ENCODE measurements at regions not wholly inside any gene's neighbourhood (a gene's known extent, or its start where the extent isn't known, plus 50 kb on each side); places are given as distances from the start of the nearest gene placed in this dataset.

DNA sequence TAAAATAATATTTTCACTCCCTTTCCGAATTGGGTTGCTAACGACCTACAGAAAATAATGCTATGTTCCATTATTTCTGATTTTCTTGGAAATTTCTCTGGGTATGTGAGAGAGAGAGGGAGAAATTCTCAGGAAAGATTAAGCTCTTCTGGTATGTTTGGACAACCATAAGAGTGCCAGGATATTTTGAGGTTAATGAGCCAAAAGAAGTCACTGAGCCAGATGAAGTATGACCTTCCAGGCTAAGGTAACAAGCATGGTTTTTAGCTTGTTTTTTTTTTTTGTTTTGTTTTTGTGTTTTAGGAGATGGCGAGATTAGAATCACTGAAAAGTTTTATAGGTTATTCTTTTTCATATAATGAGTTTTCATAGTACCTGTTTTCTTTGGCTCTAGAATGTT, 171.0 kb upstream of the FOXP2 start:
- TF ChIP-seq POLR2A (IDR thresholded peaks at IDR 0.05; ENCODE audit: low read depth, low read length) = no peak
- DNase-seq (ENCODE audit: insufficient read length, low spot score) (no peak), FAIRE-seq (no peak)

DNA sequence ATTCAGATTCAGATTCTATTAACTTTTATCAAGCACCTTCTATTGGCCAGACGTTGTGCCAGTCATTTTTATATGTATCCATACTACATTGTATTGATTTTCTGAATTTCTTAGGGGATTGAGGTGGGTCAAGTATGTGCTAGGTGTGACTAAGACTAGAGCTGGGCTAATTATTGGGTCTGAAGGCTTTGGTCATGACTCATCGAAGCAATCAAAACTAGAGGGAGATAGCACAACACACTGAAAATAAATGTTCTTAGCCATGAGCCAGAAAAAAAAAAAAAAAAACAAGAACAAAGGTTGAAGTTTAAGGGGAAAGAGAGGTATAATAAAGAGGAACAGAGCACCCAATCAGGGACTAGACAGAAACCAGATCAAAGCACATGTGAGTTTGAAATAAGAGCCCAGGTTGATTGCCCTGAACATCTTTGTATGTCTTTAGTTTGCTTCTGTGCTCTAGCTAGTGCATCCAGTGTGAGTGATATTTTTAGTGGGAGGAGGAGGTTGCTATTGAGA, 171.6 kb upstream of the FOXP2 start:
- no peak for TF ChIP-seq POLR2A (IDR thresholded peaks at IDR 0.05; ENCODE audit: low read depth, low read length)
- no peak for DNase-seq (ENCODE audit: insufficient read length, low spot score)
- FAIRE-seq = no peak

DNA sequence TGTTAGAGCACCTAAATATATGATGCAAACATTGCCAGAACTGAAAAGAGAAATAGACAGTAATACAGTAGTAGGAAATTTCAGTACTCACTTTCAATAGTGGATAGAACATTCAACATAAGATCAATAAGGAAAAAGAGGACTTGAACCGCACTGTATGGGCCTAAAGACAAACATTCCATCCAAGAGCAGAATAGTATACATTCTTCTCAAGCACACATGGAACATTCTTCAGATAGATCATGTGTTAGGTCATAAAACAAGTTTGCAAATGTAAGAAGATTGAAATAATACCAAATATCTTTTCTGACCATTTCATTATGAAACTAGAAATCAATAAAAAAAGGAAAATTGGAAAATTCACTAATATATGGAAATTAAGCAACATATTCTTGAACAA, 185.4 kb upstream of the FOXP2 start:
- FAIRE-seq (no peak), DNase-seq (ENCODE audit: insufficient read length, low spot score) (no peak)
- no peak for TF ChIP-seq POLR2A (IDR thresholded peaks at IDR 0.05; ENCODE audit: low read depth, low read length)

DNA sequence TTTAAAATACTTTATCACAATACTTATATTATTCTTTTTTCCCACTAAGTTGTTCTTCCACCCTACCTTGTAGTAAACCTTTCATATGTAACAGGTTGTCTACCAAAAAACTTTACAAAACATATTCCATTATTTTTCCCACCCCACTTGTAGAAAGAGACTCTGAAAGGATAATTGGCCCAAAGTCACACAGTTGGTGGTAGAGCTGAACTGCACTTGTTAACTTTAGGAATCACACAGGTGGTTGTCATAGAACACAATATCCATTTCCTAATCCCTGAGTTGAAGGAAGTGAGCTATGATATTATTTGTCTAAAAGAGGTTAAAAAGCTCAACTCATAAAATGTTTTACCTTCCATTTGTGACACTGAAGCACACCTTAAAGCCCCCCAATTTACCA, 188.8 kb upstream of the FOXP2 start:
- no peak for FAIRE-seq
- no peak for DNase-seq (ENCODE audit: insufficient read length, low spot score)
- TF ChIP-seq POLR2A (IDR thresholded peaks at IDR 0.05; ENCODE audit: low read depth, low read length) = no peak

DNA sequence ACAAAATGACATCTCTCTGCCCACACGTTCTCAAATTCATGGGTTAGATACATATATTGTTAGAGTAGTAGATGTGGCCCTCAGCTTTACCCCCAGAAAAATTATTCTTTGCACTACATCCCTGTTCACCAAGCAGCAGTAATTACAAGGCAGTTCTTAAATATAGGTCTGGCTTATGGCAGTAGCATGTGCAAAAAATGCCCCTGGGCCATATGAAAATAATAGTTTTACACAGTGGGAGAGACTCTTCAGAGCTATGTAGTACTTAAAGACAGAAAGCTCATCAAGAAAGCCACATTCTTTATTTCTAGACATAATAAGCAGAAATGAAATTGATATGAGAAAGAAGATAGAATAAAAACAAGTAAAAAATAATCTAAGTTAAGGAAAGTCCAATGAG, 196.3 kb upstream of the FOXP2 start:
- TF ChIP-seq POLR2A (IDR thresholded peaks at IDR 0.05; ENCODE audit: low read depth, low read length) = no peak
- FAIRE-seq (no peak), DNase-seq (ENCODE audit: insufficient read length, low spot score) (no peak)

DNA sequence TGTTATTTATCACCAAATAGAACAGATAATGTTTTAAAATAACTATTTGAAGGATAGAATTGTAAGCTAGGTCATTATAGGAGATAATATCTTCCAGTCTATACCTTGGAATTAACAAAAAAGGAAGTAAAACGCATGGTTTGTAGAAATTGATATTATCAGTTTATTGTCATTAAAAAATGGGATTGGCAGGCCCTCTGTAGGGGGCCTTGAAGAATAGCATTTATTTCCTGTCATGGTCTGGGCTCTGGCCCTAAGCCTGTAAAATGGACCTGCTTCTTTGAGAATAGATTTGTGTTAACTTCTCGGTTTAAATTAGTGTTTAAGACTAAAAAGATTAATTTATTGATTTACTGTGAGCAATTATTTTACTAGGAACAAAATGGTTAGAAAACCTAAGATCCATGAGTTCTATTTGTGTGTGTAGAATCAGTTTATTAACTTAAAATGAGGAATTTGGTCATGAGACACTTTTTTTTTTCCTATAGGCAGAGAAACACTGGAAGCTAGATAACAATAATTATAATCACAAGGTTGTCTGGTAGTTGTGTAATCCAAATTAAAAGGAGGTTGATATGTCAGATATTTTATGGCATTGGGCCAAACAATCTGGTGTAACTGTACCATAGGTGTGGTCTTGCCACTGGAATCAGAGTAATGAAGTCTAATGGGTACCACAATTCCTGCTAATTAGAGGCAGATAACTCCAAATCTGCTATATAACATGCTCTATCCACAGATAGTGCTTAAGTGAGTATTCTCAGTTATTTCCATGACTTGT, 197.4 kb upstream of the FOXP2 start:
- no peak for DNase-seq (ENCODE audit: insufficient read length, low spot score)
- no peak for TF ChIP-seq POLR2A (IDR thresholded peaks at IDR 0.05; ENCODE audit: low read depth, low read length)
- no peak for FAIRE-seq

DNA sequence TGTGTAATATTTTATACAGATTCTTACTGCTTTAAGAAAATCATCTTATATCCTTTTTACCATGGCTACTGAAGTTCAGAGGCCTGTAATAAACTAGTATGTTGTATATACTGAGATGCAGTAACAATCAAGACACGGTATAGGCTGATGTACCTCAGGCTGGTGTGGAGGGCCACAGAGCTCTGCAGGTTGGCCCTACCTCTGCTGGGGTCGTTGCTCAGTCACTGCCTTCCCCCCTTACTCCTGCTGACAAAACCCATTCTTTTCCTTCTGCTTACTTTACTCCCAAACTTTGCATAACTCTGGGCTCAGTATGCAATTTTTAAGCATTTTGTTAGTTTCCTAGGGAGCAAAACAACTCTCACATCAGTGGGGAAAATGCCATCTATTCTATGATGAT, 200.1 kb upstream of the FOXP2 start:
- FAIRE-seq = no peak
- TF ChIP-seq POLR2A (IDR thresholded peaks at IDR 0.05; ENCODE audit: low read depth, low read length) = no peak
- DNase-seq (ENCODE audit: insufficient read length, low spot score) = no peak

DNA sequence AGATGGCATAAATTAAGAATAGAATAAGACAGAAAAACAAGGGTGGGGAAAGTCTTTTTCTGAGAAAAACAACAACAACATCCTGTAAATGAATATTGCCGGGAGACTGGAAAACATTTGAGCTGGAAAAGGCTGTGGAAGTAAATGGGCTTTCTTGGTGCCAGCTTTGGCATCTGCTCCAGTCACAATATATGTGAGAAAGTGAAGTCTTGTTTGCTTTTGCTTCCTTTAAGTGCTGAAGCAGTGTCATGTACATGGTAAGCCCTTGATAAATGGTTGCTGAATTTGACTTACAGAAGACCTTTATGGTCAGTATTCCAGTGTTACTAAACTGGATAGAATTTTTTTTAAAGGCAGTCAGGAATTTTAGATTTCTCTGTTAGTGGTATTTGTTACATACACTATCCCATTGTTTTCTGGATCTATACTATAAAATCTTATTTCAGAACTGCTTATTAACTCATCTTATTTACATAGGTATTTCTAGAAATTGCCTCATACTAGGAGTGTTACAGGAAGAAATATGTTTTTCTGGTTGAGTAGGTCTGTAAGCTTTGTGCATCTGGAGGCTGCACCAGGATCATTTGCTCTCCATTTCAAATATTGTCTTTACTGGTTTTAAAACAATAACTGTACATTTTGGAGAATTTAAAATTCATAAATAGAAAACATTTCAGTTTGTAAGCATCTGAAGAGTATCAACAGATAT, 201.7 kb upstream of the FOXP2 start:
- no peak for TF ChIP-seq POLR2A (IDR thresholded peaks at IDR 0.05; ENCODE audit: low read depth, low read length)
- DNase-seq (ENCODE audit: insufficient read length, low spot score) (no peak), FAIRE-seq (no peak)

DNA sequence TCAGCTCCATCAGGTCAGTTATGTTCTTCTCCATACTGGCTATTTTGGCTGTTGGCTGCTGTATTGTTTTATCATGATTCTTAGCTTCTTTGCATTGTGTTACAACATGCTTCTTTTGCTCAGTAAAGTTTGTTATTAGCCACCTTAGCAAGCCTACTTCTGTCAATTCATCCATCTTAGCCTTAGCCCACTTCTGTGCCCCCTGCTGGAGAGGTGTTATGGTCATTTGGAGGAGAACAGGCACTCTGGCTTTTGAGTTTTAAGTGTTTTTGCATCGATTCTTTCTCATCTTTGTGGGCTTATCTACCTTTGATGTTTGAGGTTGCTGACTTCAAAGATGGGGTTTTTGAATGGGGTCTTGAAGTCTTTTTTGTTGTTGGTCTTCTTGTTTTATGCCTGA, 204.6 kb upstream of the FOXP2 start:
- no peak for DNase-seq (ENCODE audit: insufficient read length, low spot score)
- no peak for TF ChIP-seq POLR2A (IDR thresholded peaks at IDR 0.05; ENCODE audit: low read depth, low read length)
- FAIRE-seq = no peak

DNA sequence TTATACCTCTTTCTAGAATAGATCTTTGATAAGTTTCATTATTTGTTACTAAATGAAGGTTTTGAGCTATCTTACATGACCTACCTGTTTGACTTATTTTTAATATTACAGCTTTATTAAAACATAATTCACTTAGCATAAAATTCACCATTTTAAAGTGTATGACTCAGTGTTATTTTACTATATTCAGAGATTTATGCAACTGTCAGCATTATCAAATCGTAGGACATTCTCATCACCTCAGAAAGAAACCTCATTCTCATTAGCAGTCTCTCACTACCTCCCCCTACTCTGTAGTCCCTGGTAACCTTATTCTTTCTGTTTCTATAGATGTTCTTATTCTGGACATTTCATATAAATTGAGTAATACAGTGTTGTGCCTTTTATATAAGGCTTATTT, 207.9 kb upstream of the FOXP2 start:
- TF ChIP-seq POLR2A (IDR thresholded peaks at IDR 0.05; ENCODE audit: low read depth, low read length) = no peak
- FAIRE-seq (no peak), DNase-seq (ENCODE audit: insufficient read length, low spot score) (no peak)

DNA sequence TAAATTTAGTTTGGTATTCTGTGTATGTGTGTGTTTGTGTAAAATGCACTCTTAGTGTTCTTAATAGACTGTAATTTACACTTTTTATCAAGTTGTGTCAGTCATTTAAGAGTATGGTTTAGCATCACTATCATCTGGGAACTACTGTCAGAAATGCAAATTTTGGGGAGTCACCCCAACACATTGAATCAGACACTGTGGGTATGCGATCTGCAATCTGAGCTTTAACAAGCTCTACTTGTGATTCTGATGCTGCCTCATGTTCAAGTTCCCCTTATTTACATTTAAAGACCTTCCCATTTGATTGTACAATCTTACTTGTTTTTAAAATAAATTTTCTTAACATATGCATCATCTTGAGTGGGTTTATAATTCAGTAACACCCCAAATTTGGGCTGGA, 218.1 kb upstream of the FOXP2 start:
- TF ChIP-seq POLR2A (IDR thresholded peaks at IDR 0.05; ENCODE audit: low read depth, low read length) = no peak
- no peak for DNase-seq (ENCODE audit: insufficient read length, low spot score)
- no peak for FAIRE-seq

DNA sequence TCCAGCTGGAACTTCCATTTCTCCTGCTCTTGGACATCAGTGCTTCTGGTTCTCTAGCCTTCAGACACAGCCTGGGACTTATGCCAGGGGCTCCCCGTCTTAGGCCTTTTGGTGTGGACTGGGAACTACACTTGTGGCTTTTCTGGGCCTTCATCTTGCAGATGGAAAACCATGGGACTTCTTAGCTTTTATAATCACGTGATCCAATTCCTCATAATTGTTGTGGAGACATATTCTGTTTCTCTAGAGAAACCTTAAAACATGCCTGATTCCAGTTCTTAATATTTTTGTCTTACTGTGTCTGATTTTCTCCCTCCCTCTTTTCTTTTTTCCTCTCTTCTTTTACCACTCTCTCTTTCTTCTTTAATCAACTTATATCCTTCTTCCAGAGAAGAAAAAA, 224.2 kb upstream of the FOXP2 start:
- TF ChIP-seq POLR2A (IDR thresholded peaks at IDR 0.05; ENCODE audit: low read depth, low read length) = no peak
- DNase-seq (ENCODE audit: insufficient read length, low spot score) (no peak), FAIRE-seq (no peak)

DNA sequence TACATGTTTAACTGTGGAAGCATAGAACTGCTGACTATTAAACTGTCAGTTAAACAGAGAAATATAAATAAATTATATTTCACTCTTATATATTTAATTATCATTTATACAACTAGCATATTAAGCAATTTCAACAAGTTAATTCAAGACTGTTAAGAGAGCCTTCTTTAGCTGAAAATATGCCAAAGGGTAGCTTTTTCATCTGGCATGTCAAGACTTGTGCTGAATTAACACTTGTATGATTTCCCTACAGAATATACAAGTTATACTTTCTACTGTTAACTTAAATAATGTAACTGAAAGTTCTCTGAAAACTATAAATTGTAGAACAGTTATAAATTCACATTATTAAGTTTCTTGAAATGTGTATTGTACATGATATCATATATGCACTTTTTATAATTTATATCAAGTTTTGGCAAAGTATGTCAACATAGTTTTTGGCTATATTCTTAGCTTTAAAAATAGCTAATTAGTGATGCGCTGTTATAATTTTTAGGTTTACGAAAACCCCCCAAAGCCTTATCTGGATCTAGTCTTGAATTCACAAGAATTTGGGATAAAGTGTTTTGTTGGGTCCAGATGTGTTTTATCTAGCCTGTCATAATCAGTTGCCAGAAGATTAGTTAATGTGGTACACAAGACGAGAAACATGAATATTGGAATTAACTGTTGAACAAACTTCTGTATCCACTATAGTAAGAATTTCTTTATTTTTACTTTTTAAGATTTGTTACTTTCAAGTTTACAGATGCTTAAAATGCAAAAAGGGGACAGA, 231.1 kb upstream of the FOXP2 start:
- no peak for TF ChIP-seq POLR2A (IDR thresholded peaks at IDR 0.05; ENCODE audit: low read depth, low read length)
- DNase-seq (ENCODE audit: insufficient read length, low spot score) (no peak), FAIRE-seq (no peak)

DNA sequence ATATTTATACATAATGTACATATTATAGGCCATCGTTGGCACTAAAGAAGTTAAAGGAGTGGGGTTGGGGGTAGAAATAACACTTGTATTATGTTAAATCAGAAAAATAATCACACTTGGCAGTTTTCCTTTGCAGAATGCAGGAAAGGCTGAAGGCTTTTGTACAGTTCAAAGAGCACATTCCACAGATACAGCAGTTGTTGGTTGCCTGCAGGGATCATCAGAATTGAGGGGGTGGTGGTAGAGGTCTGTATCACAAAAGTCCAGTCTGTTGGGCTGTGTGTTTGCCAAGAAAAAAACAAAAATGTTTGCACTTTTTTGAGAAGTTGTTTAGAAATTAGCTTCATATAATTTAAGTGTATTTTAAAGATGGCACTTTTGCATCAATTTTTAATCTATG, 231.8 kb upstream of the FOXP2 start:
- DNase-seq (ENCODE audit: insufficient read length, low spot score) (no peak), FAIRE-seq (no peak)
- no peak for TF ChIP-seq POLR2A (IDR thresholded peaks at IDR 0.05; ENCODE audit: low read depth, low read length)
